Kidney (tissue), 13 donors: ENCODE measurements at regions not wholly inside any gene's neighbourhood (a gene's known extent, or its start where the extent isn't known, plus 50 kb on each side); places are given as distances from the start of the nearest gene placed in this dataset.

ENCODE experiments used
- DNase-seq, 5 donors: peaks; one replicate each; pipeline ENCODE4 v3.0.0-alpha.2; 2013 to 2020
- FAIRE-seq: peaks from 2 replicates; lab custom pipeline; 2012; peaks lifted over from hg19 to GRCh38; lab: Jason Lieb, UNC
- H3K27ac ChIP-seq, 2 donors: one replicate each; pipeline ENCODE4 v1.7.0; 2013; ENCODE audit warnings: low read depth in 2 of 2, low read length in 2 of 2, inconsistent platforms in 1 of 2
- H3K27me3 ChIP-seq: one replicate; pipeline ENCODE4 v1.7.1; 2013; ENCODE audit warnings: low read length, inconsistent platforms; ENCODE audit not compliant: control insufficient read depth, insufficient read depth
- H3K36me3 ChIP-seq, 3 donors: one replicate each; pipeline versions ENCODE4 v1.7.0 to v1.7.1; 2013; ENCODE audit warnings: low read length in 3 of 3, control low read depth in 1 of 3, inconsistent platforms in 1 of 3; ENCODE audit not compliant: insufficient read depth in 3 of 3, control insufficient read depth in 2 of 3
- H3K4me1 ChIP-seq, 3 donors: one replicate each; pipeline versions ENCODE4 v1.7.0 to v1.7.1; 2013; ENCODE audit warnings: low read length in 3 of 3, inconsistent platforms in 1 of 3, low read depth in 1 of 3; ENCODE audit not compliant: control insufficient read depth in 2 of 3, insufficient read depth in 2 of 3
- H3K4me3 ChIP-seq, 3 donors: one replicate each; pipeline versions ENCODE4 v1.7.0 to v1.8.1; 2013; ENCODE audit warnings: low read length in 3 of 3, control low read depth in 1 of 3, inconsistent platforms in 1 of 3
- H3K9ac ChIP-seq, 3 donors: one replicate each; pipeline versions ENCODE4 v1.7.0 to v1.7.1; 2013; ENCODE audit warnings: low read length in 3 of 3, control low read depth in 1 of 3, inconsistent platforms in 1 of 3
- H3K9me3 ChIP-seq, 3 donors: one replicate each; pipeline versions ENCODE4 v1.7.0 to v1.7.1; 2013; ENCODE audit warnings: low read length in 3 of 3, control low read depth in 1 of 3, inconsistent platforms in 1 of 3; ENCODE audit not compliant: control insufficient read depth in 2 of 3, insufficient read depth in 1 of 3
- intact Hi-C: fragments of 100-400 bp; cut with DNase I; formaldehyde crosslinking; loops from one replicate; pipeline ENCODE4 v1.11.1; 2022
- TF ChIP-seq, protein P1 (sequence below): IDR thresholded peaks from 3 replicates; pipeline ENCODE4 v1.5.1; 2012; ENCODE audit warnings: mild to moderate bottlenecking, moderate library complexity, borderline replicate concordance; ENCODE audit not compliant: insufficient read depth; ENCODE audit errors: extremely low read depth
- donor health status: control.
- donor health status: control.
- donor health status: control.
- donor health status: control.
- donor health status: control.
- donor health status: DM: yes; HTN: yes; CAD: no.
- donor health status: Normal renal cell carcinoma (clear cell type).

DNA sequence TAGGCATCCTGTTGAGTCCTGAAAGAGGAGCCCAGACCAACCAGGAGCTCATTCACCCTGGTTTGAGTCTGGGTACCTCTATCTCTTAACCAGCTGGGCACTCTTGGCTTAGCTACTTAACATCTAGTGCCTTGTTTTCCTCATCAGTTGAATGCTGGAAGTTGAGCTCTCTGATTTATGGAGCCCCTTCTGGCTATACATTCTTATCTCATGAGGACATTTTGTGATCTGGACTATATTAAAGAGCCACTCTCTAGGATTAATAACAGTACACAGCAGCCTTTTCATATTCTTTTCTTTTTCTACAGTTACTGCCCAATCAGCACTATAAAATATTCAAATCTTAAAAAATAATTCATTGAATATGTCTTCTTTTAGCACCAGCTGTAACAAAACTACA is 296.9 kb upstream of the RUNX1 start:
- Histone ChIP-seq H3K27me3 (no peaks in the 10 kb centered on the region), H3K9ac (no peak overlapping the region), H3K36me3 (no peaks in the 10 kb centered on the region), H3K9me3 (no peaks in the 10 kb centered on the region), H3K4me3 (no peak overlapping the region), H3K27ac (no peak overlapping the region), H3K4me1 (no peaks in the 10 kb centered on the region)
- TF ChIP-seq, protein P1, sequence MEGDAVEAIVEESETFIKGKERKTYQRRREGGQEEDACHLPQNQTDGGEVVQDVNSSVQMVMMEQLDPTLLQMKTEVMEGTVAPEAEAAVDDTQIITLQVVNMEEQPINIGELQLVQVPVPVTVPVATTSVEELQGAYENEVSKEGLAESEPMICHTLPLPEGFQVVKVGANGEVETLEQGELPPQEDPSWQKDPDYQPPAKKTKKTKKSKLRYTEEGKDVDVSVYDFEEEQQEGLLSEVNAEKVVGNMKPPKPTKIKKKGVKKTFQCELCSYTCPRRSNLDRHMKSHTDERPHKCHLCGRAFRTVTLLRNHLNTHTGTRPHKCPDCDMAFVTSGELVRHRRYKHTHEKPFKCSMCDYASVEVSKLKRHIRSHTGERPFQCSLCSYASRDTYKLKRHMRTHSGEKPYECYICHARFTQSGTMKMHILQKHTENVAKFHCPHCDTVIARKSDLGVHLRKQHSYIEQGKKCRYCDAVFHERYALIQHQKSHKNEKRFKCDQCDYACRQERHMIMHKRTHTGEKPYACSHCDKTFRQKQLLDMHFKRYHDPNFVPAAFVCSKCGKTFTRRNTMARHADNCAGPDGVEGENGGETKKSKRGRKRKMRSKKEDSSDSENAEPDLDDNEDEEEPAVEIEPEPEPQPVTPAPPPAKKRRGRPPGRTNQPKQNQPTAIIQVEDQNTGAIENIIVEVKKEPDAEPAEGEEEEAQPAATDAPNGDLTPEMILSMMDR: no peak
- intact Hi-C loops: loop anchor here (5.0 kb wide), 1 partner anchor 419 kb away; no protein-coding TSS in a partner anchor
- no peak for FAIRE-seq
- peak in 1 of 5 donors; percentile 13 for DNase-seq

DNA sequence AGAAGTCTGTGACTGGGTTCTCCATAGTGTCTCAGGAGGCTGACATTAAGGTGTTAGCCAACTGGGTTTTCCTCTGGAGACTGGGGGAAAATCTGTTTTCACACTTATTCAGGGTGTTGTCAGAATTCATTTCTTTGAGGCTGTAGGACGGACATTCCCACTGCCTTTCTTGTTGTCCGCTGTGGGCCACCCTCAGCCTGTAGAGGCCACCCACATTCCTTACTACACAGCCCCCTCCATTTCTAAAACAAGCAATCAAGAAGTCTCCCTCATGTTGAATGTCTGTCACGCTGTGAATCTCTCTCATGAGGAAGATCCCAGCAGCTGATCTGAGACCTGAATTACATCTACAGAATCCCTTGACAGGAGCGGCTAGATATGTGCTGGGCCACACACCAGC is 295.5 kb upstream of the RUNX1 start:
- no peak for FAIRE-seq
- no peak overlapping the region for H3K27ac ChIP-seq
- no peak for DNase-seq
- H3K36me3 ChIP-seq: no peaks in the 10 kb centered on the region
- TF ChIP-seq, protein P1: no peak
- H3K4me1 ChIP-seq: no peaks in the 10 kb centered on the region
- intact Hi-C loops: no loop called here
- no peak overlapping the region for H3K9ac ChIP-seq
- no peaks in the 10 kb centered on the region for H3K9me3 ChIP-seq
- H3K4me3 ChIP-seq: no peak overlapping the region
- H3K27me3 ChIP-seq: no peaks in the 10 kb centered on the region

DNA sequence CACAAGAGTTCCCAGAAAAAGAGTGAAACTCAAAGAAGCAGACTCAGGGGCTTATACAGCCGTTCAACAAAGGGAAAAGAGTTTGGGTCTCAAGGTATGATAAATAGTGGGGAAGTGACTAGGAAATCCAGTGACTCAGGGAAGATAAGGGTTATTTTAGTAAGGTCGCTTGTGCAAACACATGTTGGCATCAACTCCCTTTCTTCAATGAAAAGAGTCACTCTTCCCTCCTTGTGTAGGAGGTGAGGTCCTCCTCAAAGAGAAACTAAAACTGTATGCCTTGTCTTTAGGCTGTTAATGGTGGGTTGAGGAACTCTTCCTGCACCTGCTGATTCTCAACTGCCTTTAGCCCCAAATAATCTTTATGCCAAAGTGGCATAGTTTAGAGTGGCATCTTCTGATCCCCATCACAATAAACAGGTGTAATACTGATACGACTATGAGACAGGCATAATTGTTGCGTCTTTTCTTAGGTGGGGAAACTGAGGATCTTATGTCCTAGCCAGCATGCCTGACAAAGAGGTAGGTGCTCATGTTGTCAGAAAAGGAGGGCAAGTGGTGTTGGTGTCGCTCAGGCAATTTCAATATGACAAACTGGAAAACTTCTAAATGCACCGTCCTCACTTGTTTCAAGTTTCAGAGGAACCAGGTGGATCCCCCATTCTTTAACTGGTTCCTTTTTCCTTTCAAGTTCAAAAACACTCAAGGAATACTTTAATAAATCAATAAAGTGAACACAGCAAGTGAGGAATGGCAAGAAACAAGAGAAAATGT is 294.1 kb upstream of the RUNX1 start:
- no peak for DNase-seq
- Histone ChIP-seq H3K27me3 (no peaks in the 10 kb centered on the region), H3K9me3 (no peaks in the 10 kb centered on the region), H3K9ac (no peak overlapping the region), H3K4me1 (no peaks in the 10 kb centered on the region), H3K36me3 (no peaks in the 10 kb centered on the region), H3K27ac (no peak overlapping the region), H3K4me3 (no peak overlapping the region)
- TF ChIP-seq, protein P1: no peak
- FAIRE-seq: no peak
- intact Hi-C loops: no loop called here
